ENCODE measurements at regions not wholly inside any gene's neighbourhood (a gene's known extent, or its start where the extent isn't known, plus 50 kb on each side); places are given as distances from the start of the nearest gene placed in this dataset.

DNA sequence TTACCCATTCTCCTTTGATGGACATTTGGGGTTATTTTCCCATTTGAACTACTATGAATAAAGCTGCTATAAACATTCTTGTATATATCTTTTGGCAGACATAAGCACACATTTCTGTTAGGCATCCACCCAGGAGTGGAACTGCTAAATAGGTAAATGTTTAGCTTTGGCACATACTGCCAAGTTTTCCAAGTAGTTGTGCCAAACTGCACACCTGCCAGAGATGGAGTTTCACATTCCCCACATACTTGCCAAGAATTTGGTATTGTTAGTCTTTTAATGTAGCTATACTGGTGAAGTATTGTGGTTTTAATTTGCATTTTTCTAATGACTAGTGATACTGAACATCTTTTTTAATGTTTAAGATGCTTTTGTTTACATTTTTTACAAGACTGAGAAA lies 201.0 kb downstream of the GXYLT1 start:
- ATAC-seq (ENCODE audit: low FRiP score in 2 of 2) (no peak), DNase-seq (no peak)
- no peaks in the 10 kb centered on the region for H3K36me3 ChIP-seq
- H3K4me1 ChIP-seq = no peaks in the 10 kb centered on the region
- no peak overlapping the region for H3K4me3 ChIP-seq
- H3K9me3 ChIP-seq = peaks cover 0 to 14% (median 9%) of the 10 kb centered on the region in 4 donors
- TF ChIP-seq EP300 (IDR thresholded peaks at IDR 0.05) = no peak
- no peak for TF ChIP-seq POLR2AphosphoS5 (IDR thresholded peaks at IDR 0.05)
- TF ChIP-seq, protein P1, sequence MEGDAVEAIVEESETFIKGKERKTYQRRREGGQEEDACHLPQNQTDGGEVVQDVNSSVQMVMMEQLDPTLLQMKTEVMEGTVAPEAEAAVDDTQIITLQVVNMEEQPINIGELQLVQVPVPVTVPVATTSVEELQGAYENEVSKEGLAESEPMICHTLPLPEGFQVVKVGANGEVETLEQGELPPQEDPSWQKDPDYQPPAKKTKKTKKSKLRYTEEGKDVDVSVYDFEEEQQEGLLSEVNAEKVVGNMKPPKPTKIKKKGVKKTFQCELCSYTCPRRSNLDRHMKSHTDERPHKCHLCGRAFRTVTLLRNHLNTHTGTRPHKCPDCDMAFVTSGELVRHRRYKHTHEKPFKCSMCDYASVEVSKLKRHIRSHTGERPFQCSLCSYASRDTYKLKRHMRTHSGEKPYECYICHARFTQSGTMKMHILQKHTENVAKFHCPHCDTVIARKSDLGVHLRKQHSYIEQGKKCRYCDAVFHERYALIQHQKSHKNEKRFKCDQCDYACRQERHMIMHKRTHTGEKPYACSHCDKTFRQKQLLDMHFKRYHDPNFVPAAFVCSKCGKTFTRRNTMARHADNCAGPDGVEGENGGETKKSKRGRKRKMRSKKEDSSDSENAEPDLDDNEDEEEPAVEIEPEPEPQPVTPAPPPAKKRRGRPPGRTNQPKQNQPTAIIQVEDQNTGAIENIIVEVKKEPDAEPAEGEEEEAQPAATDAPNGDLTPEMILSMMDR (IDR thresholded peaks at IDR 0.05) = no peak
- no peak for TF ChIP-seq POLR2A (IDR thresholded peaks at IDR 0.05)
- no peaks in the 10 kb centered on the region for H3K27me3 ChIP-seq
- H3K27ac ChIP-seq = no peak overlapping the region

DNA sequence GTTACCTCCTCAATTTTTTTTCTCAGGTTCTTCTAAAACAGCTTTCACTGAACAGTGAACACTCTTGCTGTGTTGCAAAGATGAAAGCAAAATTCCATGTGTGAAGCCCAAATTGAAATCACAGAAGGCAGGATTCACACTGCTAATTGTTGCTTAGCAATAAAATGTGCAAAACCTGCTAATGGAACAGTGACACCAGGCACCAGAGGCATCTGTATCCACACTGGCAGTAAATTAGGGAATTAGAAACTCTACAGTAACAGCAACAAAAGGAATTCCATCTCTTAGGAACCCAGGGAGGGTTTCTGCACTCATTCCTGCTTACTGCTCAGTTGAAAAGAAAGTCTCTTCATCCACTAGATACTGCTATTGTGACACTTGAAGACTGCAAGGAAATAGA lies 202.3 kb downstream of the GXYLT1 start:
- ATAC-seq (ENCODE audit: low FRiP score in 2 of 2) (no peak), DNase-seq (no peak)
- Histone ChIP-seq H3K4me3 (no peak overlapping the region), H3K9me3 (peaks cover 0 to 14% (median 9%) of the 10 kb centered on the region in 4 donors), H3K27me3 (no peaks in the 10 kb centered on the region), H3K27ac (no peak overlapping the region), H3K4me1 (no peaks in the 10 kb centered on the region), H3K36me3 (no peaks in the 10 kb centered on the region)
- TF ChIP-seq, protein P1 (IDR thresholded peaks at IDR 0.05) = no peak
- TF ChIP-seq POLR2A (IDR thresholded peaks at IDR 0.05) = no peak
- no peak for TF ChIP-seq POLR2AphosphoS5 (IDR thresholded peaks at IDR 0.05)
- no peak for TF ChIP-seq EP300 (IDR thresholded peaks at IDR 0.05)

DNA sequence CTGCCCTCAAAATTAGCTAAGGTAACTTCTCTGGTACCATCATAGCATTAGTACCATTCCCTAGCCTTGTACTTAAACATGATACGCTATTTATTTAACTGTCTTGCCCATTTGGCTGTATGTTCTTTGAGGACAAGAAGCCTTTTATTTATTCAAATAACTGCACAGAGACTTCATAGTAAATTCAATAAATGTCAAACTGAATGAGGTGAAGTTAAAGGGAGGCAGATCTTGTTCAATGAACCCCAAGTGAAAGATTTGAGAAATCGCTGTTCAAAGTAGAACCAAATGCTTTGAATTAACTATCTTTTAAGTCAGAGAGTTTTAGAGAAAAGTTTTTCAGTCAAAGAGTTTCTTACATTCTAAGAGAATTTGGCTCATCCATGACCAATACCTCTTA lies 203.6 kb downstream of the GXYLT1 start:
- H3K4me1 ChIP-seq = no peaks in the 10 kb centered on the region
- DNase-seq (no peak), ATAC-seq (ENCODE audit: low FRiP score in 2 of 2) (no peak)
- no peak overlapping the region for H3K4me3 ChIP-seq
- 78 to 81% methylated on average over 2 of the region's 2 CpGs for WGBS, 2 donors
- H3K9me3 ChIP-seq = peaks cover 0 to 6% (median 4%) of the 10 kb centered on the region in 4 donors
- TF ChIP-seq, protein P1 (IDR thresholded peaks at IDR 0.05) = no peak
- TF ChIP-seq POLR2AphosphoS5 (IDR thresholded peaks at IDR 0.05) (no peak), POLR2A (IDR thresholded peaks at IDR 0.05) (no peak), EP300 (IDR thresholded peaks at IDR 0.05) (no peak)
- H3K36me3 ChIP-seq = no peaks in the 10 kb centered on the region
- H3K27ac ChIP-seq = no peak overlapping the region
- no peaks in the 10 kb centered on the region for H3K27me3 ChIP-seq

DNA sequence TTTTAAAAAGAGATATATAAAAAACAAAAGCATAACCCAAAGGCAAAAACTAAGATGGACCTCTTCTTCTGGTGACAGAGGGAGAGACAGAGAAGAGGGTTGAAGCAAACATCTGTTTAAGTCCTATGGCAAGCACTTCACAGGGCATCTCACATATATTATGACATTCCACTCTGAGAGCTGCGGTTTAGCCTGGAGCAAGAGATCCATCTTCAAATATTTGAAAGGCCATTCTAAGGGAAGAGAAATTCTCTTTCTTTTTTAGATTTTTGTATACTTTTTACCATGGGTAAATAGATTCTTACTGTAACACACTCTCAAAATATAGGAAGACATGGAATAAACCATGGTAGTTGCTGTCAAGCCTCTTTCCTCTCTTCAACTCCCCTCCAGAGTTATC lies 204.1 kb downstream of the GXYLT1 start:
- no peak overlapping the region for H3K4me3 ChIP-seq
- no peaks in the 10 kb centered on the region for H3K36me3 ChIP-seq
- peaks cover 0 to 2% (median 0%) of the 10 kb centered on the region in 4 donors for H3K9me3 ChIP-seq
- WGBS, 2 donors = 88 to 90% methylated on average over 1 of the region's 1 CpG
- no peak for DNase-seq
- no peaks in the 10 kb centered on the region for H3K27me3 ChIP-seq
- TF ChIP-seq, protein P1 (IDR thresholded peaks at IDR 0.05) = no peak
- TF ChIP-seq POLR2AphosphoS5 (IDR thresholded peaks at IDR 0.05) = no peak
- TF ChIP-seq POLR2A (IDR thresholded peaks at IDR 0.05) = no peak
- TF ChIP-seq EP300 (IDR thresholded peaks at IDR 0.05) = no peak
- H3K27ac ChIP-seq = no peak overlapping the region
- ATAC-seq (ENCODE audit: low FRiP score in 2 of 2) = no peak
- H3K4me1 ChIP-seq = no peaks in the 10 kb centered on the region

DNA sequence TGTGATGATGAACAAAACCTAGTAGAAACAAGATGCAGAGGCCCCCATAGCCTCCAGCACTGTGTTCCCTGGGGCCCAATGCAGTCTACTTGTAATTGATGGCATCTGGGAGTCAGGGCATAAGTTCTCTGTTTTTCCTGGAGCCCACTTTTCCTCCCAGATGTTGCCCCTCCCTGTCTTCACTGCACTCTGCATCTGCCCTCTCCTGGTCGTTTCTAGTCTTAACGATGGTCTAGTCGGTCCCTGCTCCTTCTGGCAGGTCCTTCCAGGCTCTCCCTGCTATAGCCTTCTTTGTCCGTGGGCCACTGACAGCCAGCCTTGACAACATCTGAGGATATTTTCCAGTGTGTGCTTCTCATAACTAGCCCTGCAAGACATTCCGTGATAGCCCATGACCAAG lies 208.3 kb downstream of the GXYLT1 start:
- Histone ChIP-seq H3K4me3 (no peak overlapping the region), H3K4me1 (peaks cover 3 to 10% (median 7%) of the 10 kb centered on the region in 4 donors), H3K9me3 (no peaks in the 10 kb centered on the region), H3K36me3 (no peaks in the 10 kb centered on the region), H3K27ac (no peak overlapping the region), H3K27me3 (no peaks in the 10 kb centered on the region)
- ATAC-seq (ENCODE audit: low FRiP score in 2 of 2) (no peak), DNase-seq (no peak)
- 73 to 84% methylated on average over 5 of the region's 5 CpGs for WGBS, 2 donors
- TF ChIP-seq POLR2AphosphoS5 (IDR thresholded peaks at IDR 0.05) (no peak), POLR2A (IDR thresholded peaks at IDR 0.05) (no peak), EP300 (IDR thresholded peaks at IDR 0.05) (no peak)
- TF ChIP-seq, protein P1 (IDR thresholded peaks at IDR 0.05) = no peak
